HUES64 (cell line): ENCODE measurements at regions not wholly inside any gene's neighbourhood (a gene's known extent, or its start where the extent isn't known, plus 50 kb on each side); places are given as distances from the start of the nearest gene placed in this dataset.

Experiments used
- H3K27ac ChIP-seq: 2 replicates; pipeline ENCODE4 v1.7.0; 2013; ENCODE audit warnings: low read depth, low read length, inconsistent platforms
- H3K27me3 ChIP-seq: 2 replicates; pipeline ENCODE4 v1.6.1; 2013; ENCODE audit warnings: mild to moderate bottlenecking, low read length; ENCODE audit not compliant: insufficient read depth
- H3K36me3 ChIP-seq: 2 replicates; pipeline ENCODE4 v1.6.1; 2013; ENCODE audit warnings: mild to moderate bottlenecking, low read length; ENCODE audit not compliant: insufficient read depth
- H3K4me1 ChIP-seq: 2 replicates; pipeline ENCODE4 v1.6.1; 2013; ENCODE audit warnings: mild to moderate bottlenecking, low read length, moderate library complexity; ENCODE audit not compliant: insufficient read depth
- H3K4me3 ChIP-seq: 2 replicates; pipeline ENCODE4 v1.5.1; 2013; ENCODE audit warnings: mild to moderate bottlenecking, low read length, moderate library complexity
- H3K9ac ChIP-seq: 2 replicates; pipeline ENCODE4 v1.6.1; 2013; ENCODE audit warnings: mild to moderate bottlenecking, low read depth, low read length
- H3K9me3 ChIP-seq: 2 replicates; pipeline ENCODE4 v1.6.1; 2013; ENCODE audit warnings: low read depth, low read length; ENCODE audit not compliant: insufficient read depth
- WGBS: fragments of 150-250, 120-280 bp; methylation state at CpG from one replicate; pipeline ENCODE4 v1.1.7; 2013; ENCODE audit warnings: missing lambda C conversion rate; 5-methylcytosine and 5-hydroxymethylcytosine counted together

DNA sequence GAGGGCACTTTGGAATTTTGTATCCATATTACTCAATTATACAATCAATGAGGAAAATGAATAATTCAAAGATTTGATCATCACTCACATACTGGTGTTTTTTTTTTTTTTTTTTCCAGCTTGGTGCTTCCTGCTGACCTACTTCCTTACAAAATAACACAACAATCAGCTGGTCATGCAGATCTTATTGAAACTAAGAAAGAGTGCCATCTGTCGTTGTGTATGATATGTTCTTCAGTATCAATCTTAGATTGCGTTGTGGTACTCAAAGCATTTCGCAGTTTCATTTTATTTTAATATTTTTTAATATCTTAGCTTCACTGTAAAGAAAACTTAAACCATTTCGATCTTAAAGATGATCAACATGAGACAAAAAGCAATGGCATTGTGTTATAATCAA lies 155.6 kb downstream of the OGFRL1 start:
- no peaks in the 10 kb centered on the region for H3K36me3 ChIP-seq
- H3K4me1 ChIP-seq: no peaks in the 10 kb centered on the region
- H3K27me3 ChIP-seq: no peaks in the 10 kb centered on the region
- H3K4me3 ChIP-seq: no peak overlapping the region
- no peak overlapping the region for H3K27ac ChIP-seq
- H3K9ac ChIP-seq: no peak overlapping the region
- no peaks in the 10 kb centered on the region for H3K9me3 ChIP-seq
- 84% methylated on average over 4 of the region's 4 CpGs for WGBS

DNA sequence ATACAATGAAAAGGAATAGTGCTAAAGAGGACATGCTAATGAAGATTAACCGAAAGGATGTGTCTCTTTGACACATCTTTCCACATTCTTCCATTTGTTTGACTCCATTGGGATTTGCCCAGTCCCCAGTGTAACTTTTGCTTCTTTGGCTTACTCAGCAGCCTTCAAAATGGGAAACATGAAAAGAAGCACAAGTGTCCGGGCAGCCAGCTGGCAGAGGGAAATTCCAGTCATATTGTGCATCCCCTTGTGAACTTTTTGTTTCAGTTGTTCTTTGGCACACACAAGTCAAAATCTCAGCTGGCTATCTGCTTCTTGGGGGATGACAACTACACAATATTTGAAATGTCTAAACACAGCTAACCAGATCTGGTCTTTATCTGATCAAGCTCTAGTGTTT lies 157.4 kb downstream of the OGFRL1 start:
- WGBS: 98% methylated on average over 2 of the region's 2 CpGs
- H3K27me3 ChIP-seq: no peaks in the 10 kb centered on the region
- H3K4me3 ChIP-seq: no peak overlapping the region
- H3K9me3 ChIP-seq: no peaks in the 10 kb centered on the region
- no peak overlapping the region for H3K9ac ChIP-seq
- H3K4me1 ChIP-seq: no peaks in the 10 kb centered on the region
- H3K27ac ChIP-seq: no peak overlapping the region
- no peaks in the 10 kb centered on the region for H3K36me3 ChIP-seq

DNA sequence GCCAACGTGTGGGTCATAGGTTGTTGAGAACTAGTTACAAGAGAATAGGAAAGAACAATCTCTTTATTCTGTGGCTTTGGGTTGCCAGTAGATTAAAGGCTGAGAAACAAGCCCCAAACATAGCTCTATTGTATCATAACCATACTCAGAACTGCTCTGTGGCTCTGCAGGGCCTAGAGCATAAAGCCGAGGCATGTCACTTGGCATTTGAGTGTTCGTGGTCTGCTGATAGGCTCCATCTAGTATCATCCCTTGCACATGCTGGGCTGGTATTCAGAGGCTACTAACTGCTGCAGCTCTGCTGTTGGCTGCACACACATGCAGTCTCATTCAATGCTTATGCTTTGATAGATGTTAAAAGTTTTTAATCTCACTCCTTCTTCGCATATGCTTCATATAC lies 157.9 kb downstream of the OGFRL1 start:
- Histone ChIP-seq H3K9ac (no peak overlapping the region), H3K9me3 (no peaks in the 10 kb centered on the region), H3K4me3 (no peak overlapping the region), H3K4me1 (no peaks in the 10 kb centered on the region), H3K27me3 (no peaks in the 10 kb centered on the region), H3K36me3 (no peaks in the 10 kb centered on the region), H3K27ac (no peak overlapping the region)
- WGBS: 95% methylated on average over 4 of the region's 4 CpGs

DNA sequence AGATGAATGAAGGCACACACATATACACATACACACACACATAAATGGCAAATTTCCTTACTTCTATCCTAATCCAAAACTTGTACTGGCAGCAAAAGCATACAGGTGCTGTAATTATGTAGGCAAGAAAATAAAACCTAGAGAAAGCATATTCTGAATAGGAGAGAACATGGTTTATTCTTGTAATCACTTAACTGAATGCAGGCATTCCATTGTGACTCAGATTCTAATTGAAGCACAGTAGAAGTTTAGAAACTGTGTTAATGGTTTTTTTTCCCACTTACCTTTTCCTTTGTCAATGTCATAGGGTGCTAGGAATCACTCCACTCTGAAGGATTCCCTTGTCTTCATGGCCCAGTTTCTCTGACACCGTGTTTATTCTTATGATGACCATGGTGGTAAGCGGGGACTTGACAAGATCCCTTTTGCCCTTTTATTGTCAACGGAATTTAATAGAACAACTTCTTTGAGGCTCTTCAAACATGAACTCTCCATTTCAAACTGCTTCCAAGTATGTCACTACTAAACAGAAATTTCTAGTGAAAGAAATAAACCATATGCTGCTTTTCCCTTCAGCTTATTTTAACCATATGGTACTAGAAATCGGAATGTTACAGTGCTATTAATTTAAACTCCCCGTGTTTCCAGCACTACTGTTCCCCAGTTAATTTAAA lies 164.2 kb downstream of the OGFRL1 start:
- Histone ChIP-seq H3K9me3 (no peaks in the 10 kb centered on the region), H3K4me1 (0 out of 2 replicates have a peak, but pooled peaks cover 9% of the 10 kb centered on the region), H3K36me3 (no peaks in the 10 kb centered on the region), H3K4me3 (no peak overlapping the region), H3K27me3 (no peaks in the 10 kb centered on the region), H3K9ac (no peak overlapping the region), H3K27ac (no peak overlapping the region)
- 88% methylated on average over 5 of the region's 5 CpGs for WGBS

DNA sequence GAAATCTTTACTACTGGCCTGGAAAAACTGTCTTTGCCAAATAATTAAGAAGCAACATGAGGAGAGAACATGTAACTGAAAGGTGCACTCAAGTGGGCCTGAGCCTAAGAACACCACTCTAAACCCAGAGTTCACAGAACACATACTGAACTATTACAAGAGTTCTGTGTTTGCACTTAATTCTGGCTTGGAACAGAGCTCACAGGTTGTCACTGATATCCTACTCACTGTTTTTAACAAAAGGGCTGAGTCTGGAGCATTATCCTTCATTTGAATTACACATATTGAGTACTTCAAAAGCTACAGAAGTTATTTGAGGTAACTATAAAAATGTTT lies 164.7 kb downstream of the OGFRL1 start:
- Histone ChIP-seq H3K4me3 (no peak overlapping the region), H3K27me3 (no peaks in the 10 kb centered on the region), H3K9me3 (no peaks in the 10 kb centered on the region), H3K27ac (no peak overlapping the region), H3K9ac (no peak overlapping the region), H3K4me1 (0 out of 2 replicates have a peak, but pooled peaks cover 9% of the 10 kb centered on the region), H3K36me3 (no peaks in the 10 kb centered on the region)

DNA sequence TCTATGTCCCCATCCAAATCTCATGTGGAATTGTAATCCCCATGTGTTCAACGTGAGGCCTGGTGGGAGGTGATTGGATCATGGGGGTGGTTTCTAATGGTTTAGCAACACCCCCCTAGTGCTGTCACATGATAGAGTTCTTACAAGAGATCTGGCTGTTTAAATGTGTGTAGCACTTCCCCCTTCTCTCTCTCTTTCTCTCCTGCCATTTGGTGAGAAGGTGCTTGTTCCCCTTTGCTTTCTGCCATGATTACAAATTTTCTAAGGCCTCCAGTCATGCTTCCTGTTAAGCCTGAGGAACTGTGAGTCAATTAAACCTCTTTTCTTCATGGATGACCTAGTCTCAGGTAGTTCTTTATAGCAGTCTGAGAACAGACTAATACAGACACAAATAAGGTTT lies 165.4 kb downstream of the OGFRL1 start:
- no peaks in the 10 kb centered on the region for H3K36me3 ChIP-seq
- no peaks in the 10 kb centered on the region for H3K9me3 ChIP-seq
- no peak overlapping the region for H3K9ac ChIP-seq
- no peak overlapping the region for H3K27ac ChIP-seq
- H3K27me3 ChIP-seq: no peaks in the 10 kb centered on the region
- WGBS: 100% methylated on average over 1 of the region's 1 CpG
- H3K4me1 ChIP-seq: 0 out of 2 replicates have a peak, but pooled peaks cover 9% of the 10 kb centered on the region
- no peak overlapping the region for H3K4me3 ChIP-seq

DNA sequence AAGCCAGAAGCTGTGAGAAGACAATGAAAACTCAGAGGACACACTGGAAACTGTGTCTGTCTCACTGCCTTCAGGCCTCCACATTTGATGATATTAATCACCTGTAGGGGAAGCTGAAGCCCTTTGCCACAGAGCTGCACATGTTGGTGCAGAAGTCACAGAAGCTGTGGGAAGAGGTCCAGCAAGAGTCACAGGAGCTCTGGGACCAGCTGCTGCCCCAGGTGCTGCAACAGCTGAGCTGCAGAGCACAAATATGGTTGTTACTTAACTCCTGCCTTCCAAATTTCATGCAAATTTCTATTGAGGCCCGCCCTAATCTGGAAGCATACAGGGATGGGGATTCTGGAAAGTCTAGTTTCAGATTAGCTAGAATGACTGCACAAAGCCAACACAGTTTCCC lies 169.3 kb downstream of the OGFRL1 start:
- Histone ChIP-seq H3K4me1 (0 out of 2 replicates have a peak, but pooled peaks cover 8% of the 10 kb centered on the region), H3K27ac (no peak overlapping the region), H3K36me3 (no peaks in the 10 kb centered on the region), H3K9me3 (no peaks in the 10 kb centered on the region), H3K9ac (no peak overlapping the region), H3K27me3 (no peaks in the 10 kb centered on the region), H3K4me3 (no peak overlapping the region)
- WGBS: 81% methylated on average over 1 of the region's 1 CpG

DNA sequence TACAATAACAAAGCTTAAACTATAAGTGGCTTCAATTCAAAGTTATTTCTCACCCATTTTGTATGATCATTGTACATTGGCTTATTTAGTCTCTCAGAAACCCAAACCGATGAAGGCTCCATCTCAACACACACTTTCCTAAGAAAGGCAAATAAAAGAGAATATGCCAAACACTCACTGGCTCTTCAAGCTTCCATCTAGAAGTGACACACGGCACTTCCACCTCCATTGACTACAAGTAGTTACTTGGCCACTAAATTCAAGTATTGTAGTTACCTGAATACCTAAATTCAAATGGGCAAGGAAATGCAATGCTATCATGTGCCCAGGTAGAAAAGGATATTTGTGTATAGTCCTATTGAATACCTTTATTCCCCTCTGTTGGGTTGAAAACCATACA lies 170.6 kb downstream of the OGFRL1 start:
- Histone ChIP-seq H3K27ac (no peak overlapping the region), H3K27me3 (no peaks in the 10 kb centered on the region), H3K4me3 (no peak overlapping the region), H3K4me1 (0 out of 2 replicates have a peak, but pooled peaks cover under 1% of the 10 kb centered on the region), H3K36me3 (no peaks in the 10 kb centered on the region), H3K9ac (no peak overlapping the region), H3K9me3 (0 out of 2 replicates have a peak, but pooled peaks cover 4% of the 10 kb centered on the region)
- 93% methylated on average over 2 of the region's 2 CpGs for WGBS

DNA sequence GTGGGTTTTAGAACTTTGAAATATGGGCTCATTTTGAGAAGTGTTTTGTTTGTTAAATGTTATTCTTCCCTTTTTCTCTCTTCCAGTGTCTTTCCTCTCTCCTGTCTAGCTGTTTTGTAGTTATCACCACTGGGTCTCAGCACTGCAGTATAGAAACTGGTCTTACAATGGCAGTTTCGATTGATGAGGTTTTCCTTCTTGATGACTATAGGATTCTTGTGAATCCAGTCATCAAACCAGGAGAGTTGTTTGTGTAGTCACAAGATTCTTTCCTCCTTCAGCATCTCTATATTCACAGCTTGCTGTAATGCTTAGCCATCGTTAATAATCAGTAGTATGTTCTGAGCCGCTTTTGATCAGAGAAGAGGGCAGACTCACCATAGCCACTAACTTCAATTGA lies 172.3 kb downstream of the OGFRL1 start:
- Histone ChIP-seq H3K9ac (no peak overlapping the region), H3K27ac (no peak overlapping the region), H3K4me3 (no peak overlapping the region), H3K4me1 (no peaks in the 10 kb centered on the region), H3K9me3 (peaks cover 17% of the 10 kb centered on the region; the same call in 1 of the 2 replicates), H3K27me3 (no peaks in the 10 kb centered on the region), H3K36me3 (no peaks in the 10 kb centered on the region)
- 91% methylated on average over 3 of the region's 3 CpGs for WGBS

DNA sequence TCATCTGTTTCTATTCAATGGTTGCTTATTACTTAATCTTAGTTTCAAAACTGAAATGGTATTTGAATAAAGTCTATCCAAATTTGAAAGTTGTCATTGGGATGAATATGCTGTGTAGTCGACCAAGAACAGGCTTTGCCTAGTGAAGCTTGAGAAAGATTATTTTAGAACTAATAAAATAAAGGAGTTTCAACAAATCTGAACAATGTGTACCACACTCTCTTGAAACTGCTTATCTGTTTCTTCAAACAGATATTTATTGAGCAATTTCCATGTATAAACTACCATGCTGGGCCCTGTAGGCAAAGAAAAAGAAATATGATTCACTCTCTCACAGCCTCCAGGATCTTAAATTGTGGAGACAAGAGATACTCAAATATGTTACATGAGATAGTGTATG lies 174.4 kb downstream of the OGFRL1 start:
- Histone ChIP-seq H3K4me1 (no peaks in the 10 kb centered on the region), H3K27ac (no peak overlapping the region), H3K36me3 (no peaks in the 10 kb centered on the region), H3K9ac (no peak overlapping the region), H3K4me3 (no peak overlapping the region), H3K27me3 (no peaks in the 10 kb centered on the region), H3K9me3 (peaks cover 20% of the 10 kb centered on the region; the same call in 1 of the 2 replicates)
- WGBS: 88% methylated on average over 1 of the region's 1 CpG

DNA sequence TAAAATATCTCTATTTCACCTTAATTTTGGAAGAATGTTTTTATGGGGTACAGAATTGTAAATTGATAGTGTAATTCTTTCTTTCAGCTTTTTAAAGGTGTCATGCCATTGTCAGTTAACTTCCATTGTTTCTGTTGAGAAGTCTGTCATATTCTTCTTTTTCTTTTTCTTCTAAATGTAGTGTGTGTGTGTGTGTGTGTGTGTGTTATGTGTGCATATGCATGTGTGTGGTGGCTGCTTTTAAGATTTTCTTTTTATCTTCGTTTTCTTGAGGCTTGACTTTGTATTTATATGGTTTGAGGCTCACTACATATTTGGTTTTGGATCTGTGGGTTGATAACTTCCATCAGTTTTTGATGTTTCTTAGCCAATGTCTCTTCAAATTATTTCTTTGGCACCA lies 176.5 kb downstream of the OGFRL1 start:
- H3K36me3 ChIP-seq: no peaks in the 10 kb centered on the region
- 55% methylated on average over 1 of the region's 1 CpG for WGBS
- peaks cover 20% of the 10 kb centered on the region; the same call in 1 of the 2 replicates for H3K9me3 ChIP-seq
- no peak overlapping the region for H3K4me3 ChIP-seq
- H3K9ac ChIP-seq: no peak overlapping the region
- no peaks in the 10 kb centered on the region for H3K27me3 ChIP-seq
- no peaks in the 10 kb centered on the region for H3K4me1 ChIP-seq
- H3K27ac ChIP-seq: no peak overlapping the region

DNA sequence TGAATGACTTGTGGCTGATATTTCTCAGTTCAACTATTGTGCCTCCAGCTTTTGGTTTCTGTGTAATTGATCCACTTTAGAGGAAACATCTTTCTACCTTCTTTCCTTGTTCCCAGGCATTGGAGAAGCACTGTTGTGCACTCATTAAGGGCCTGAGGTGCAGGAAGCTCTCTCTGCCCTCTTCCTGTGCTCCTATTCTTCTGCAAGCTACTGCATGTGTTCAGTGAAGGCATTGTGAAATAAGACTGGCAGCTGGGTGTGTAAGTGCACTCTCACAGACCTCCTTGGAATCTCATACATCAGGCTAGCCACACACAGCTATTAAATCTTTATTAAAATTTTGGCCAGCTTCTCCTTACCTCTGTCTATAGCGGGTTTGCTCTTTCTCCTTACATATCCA lies 177.8 kb downstream of the OGFRL1 start:
- Histone ChIP-seq H3K36me3 (no peaks in the 10 kb centered on the region), H3K27ac (no peak overlapping the region), H3K27me3 (no peaks in the 10 kb centered on the region), H3K4me3 (no peak overlapping the region), H3K9me3 (peaks cover 20% of the 10 kb centered on the region; the same call in 1 of the 2 replicates), H3K9ac (no peak overlapping the region), H3K4me1 (no peaks in the 10 kb centered on the region)
- WGBS: 100% methylated on average over 1 of the region's 1 CpG
